WTC11 (cell line): ENCODE measurements at regions not wholly inside any gene's neighbourhood (a gene's known extent, or its start where the extent isn't known, plus 50 kb on each side); places are given as distances from the start of the nearest gene placed in this dataset.
A peak's percentile ranks its signal among the peaks of the same experiment; 100 is the strongest.

Experiments
- ATAC-seq: fragments of 200-7000 bp; cut with Tn5 transposase; 2 replicates; pipeline ENCODE4 v1.10.0; 2021; ENCODE audit warnings: mild to moderate bottlenecking, moderate library complexity
- CTCF ChIA-PET: fragments of 300-600 bp; sonication (Branson Sonifier 250); formaldehyde crosslinking; loops from one replicate; lab custom pipeline; 2021; ENCODE audit warnings: antibody characterized with exemption; lab: Charles Lee
- POLR2A ChIA-PET: fragments of 350-600 bp; sonication (Branson Sonifier 250); formaldehyde crosslinking; loops from one replicate; lab custom pipeline; 2021; ENCODE audit warnings: antibody characterized with exemption; lab: Charles Lee
- DNase-seq: peaks from one replicate; pipeline ENCODE4 v3.0.0; 2021; ENCODE audit warnings: low spot score
- H3K27ac Mint-ChIP-seq: 2 replicates; pipeline ENCODE4 v1.8.0; 2021; ENCODE audit warnings: mixed read lengths
- H3K27me3 Mint-ChIP-seq: 2 replicates; pipeline ENCODE4 v1.8.0; 2021; ENCODE audit warnings: low read depth, mild to moderate bottlenecking, moderate library complexity, mixed read lengths
- H3K36me3 Mint-ChIP-seq: 2 replicates; pipeline ENCODE4 v1.8.0; 2021; ENCODE audit warnings: mixed read lengths
- H3K4me1 Mint-ChIP-seq: 2 replicates; pipeline ENCODE4 v1.8.0; 2022; ENCODE audit warnings: mixed read lengths
- H3K4me3 Mint-ChIP-seq: 2 replicates; pipeline ENCODE4 v1.8.0; 2021; ENCODE audit warnings: mild to moderate bottlenecking, moderate library complexity, mixed read lengths
- H3K9me3 Mint-ChIP-seq: 2 replicates; pipeline ENCODE4 v1.8.0; 2021; ENCODE audit warnings: mixed read lengths
- E2F1 ChIP-seq: sonication (generic); formaldehyde crosslinking; IDR thresholded peaks from 2 replicates; pipeline ENCODE4 v1.8.0; 2022; ENCODE audit warnings: mild to moderate bottlenecking, missing genetic modification reagents
- GTF2I ChIP-seq: fragments of 250-450 bp; sonication (Bioruptor Pico); conservative IDR thresholded peaks from 2 replicates; pipeline ENCODE4 v1.4.0; 2021; ENCODE audit warnings: mild to moderate bottlenecking
- HMGA2 ChIP-seq: fragments of 250-450 bp; sonication (Bioruptor Pico); IDR thresholded peaks from 2 replicates; pipeline ENCODE4 v1.4.0; 2021; ENCODE audit warnings: mild to moderate bottlenecking, moderate library complexity
- OVOL2 ChIP-seq: fragments of 250-450 bp; sonication (Bioruptor Pico); IDR thresholded peaks from 2 replicates; pipeline ENCODE4 v1.9.0; 2021; ENCODE audit warnings: mild to moderate bottlenecking, borderline replicate concordance
- PRDM15 ChIP-seq: sonication (generic); formaldehyde crosslinking; IDR thresholded peaks from 2 replicates; pipeline ENCODE4 v1.8.0; 2022; ENCODE audit warnings: missing genetic modification reagents
- PRRX2 ChIP-seq: fragments of 250-450 bp; sonication (Bioruptor Pico); IDR thresholded peaks from 2 replicates; pipeline ENCODE4 v1.8.0; 2021; ENCODE audit warnings: mild to moderate bottlenecking
- RORB ChIP-seq: fragments of 250-450 bp; sonication (Bioruptor Pico); IDR thresholded peaks from 2 replicates; pipeline ENCODE4 v1.9.0; 2021; ENCODE audit warnings: mild to moderate bottlenecking
- ZNF121 ChIP-seq: sonication (generic); formaldehyde crosslinking; IDR thresholded peaks from 2 replicates; pipeline ENCODE4 v1.8.0; 2023; ENCODE audit warnings: missing genetic modification reagents
- ZNF263 ChIP-seq: sonication (generic); formaldehyde crosslinking; IDR thresholded peaks from 2 replicates; pipeline ENCODE4 v1.8.1; 2022; ENCODE audit warnings: low read depth, mild to moderate bottlenecking, moderate library complexity, missing genetic modification reagents
- ZNF281 ChIP-seq: sonication (generic); formaldehyde crosslinking; IDR thresholded peaks from 2 replicates; pipeline ENCODE4 v1.8.0; 2023; ENCODE audit warnings: mild to moderate bottlenecking, missing genetic modification reagents
- ZNF671 ChIP-seq: fragments of 250-450 bp; sonication (Bioruptor Pico); IDR thresholded peaks from 2 replicates; pipeline ENCODE4 v1.8.0; 2021; ENCODE audit warnings: mild to moderate bottlenecking
- ZSCAN18 ChIP-seq: fragments of 250-450 bp; sonication (Bioruptor Pico); IDR thresholded peaks from 2 replicates; pipeline ENCODE4 v2.1.2; 2022; ENCODE audit warnings: mild to moderate bottlenecking, moderate library complexity

DNA sequence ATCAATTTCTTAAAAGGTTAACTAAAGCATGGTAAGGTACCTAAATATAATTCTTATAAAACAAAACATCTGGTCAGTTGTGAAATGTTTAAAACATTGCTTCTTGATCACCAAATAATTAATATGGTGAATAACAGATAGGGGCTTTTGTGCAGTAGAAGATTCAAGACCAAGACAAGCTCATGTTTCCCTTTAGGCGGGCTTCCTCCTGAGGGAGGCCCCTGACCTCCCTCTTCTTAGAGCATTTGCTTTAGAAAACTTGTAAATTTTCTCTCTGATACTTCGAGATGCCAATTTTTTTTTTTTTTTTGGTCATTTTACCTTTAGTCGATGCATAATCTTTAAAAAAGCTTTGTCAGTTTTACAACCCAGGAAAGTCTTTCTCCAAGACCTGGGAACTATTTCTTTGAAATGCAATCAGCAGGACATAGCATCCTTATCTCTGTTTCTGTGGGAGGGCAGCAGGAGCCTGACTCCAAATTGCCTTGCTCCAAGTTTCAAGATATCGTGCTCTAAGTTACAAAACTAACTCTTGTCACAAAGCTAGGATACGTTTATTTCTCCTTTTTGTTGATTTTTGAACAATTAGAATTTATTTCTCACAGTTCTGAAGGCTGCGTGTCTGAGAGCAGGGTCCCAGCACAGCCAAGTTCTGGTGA is 66.6 kb upstream of the BICD1 start:
- ChIA-PET CTCF (interaction anchor here (0.6 to 1.9 kb wide), 5 partner anchors 21 to 231 kb away, joined by 3 to 9 read pairs (median 3); no protein-coding TSS in a partner anchor), POLR2A (interaction anchor here (0.6 kb wide), 2 partner anchors 27 to 1533 kb away, joined by 3 to 4 read pairs; no protein-coding TSS in a partner anchor)
- H3K4me1 Mint-ChIP-seq, result peaks cover 23% of the 10 kb centered on the region

More for the DNA sequence above, 66.6 kb upstream of the BICD1 start:
- H3K27me3 Mint-ChIP-seq, result peaks cover 20% of the 10 kb centered on the region; the same call in 1 of the 2 replicates
- TF ChIP-seq PRRX2 (CRISPR knock-in tag) (no peak), GTF2I (CRISPR knock-in tag) (no peak), ZSCAN18 (CRISPR knock-in tag) (no peak), OVOL2 (CRISPR knock-in tag) (no peak), RORB (no peak), ZNF263 (CRISPR knock-in tag) (no peak), ZNF671 (CRISPR knock-in tag) (no peak), E2F1 (CRISPR knock-in tag) (no peak), HMGA2 (CRISPR knock-in tag) (no peak), ZNF281 (CRISPR knock-in tag) (no peak), PRDM15 (no peak), ZNF121 (CRISPR knock-in tag) (no peak)
- TF ChIP-seq, all 79 proteins: peak for 0
- Mint-ChIP-seq H3K9me3 (peaks cover 22% of the 10 kb centered on the region), H3K36me3 (peaks cover 28% of the 10 kb centered on the region), H3K4me3 (no peak overlapping the region), H3K27ac (no peak overlapping the region)
- no peak for DNase-seq
- ATAC-seq, result peak; percentile 55
